Hepatocyte (in vitro differentiated cells): ENCODE measurements at regions not wholly inside any gene's neighbourhood (a gene's known extent, or its start where the extent isn't known, plus 50 kb on each side); places are given as distances from the start of the nearest gene placed in this dataset.

Experiments
- DNase-seq: peaks from one replicate; pipeline ENCODE4 v3.0.0-alpha.2; 2016; ENCODE audit warnings: low spot score
- H2AFZ ChIP-seq: fragments of 200-600 bp; sonication (generic); 2 replicates; pipeline ENCODE4 v1.6.0; 2016; ENCODE audit warnings: antibody characterized with exemption, mild to moderate bottlenecking
- H3K27ac ChIP-seq: fragments of 200-600 bp; sonication (generic); 2 replicates; pipeline ENCODE4 v1.5.1; 2016; ENCODE audit warnings: mild to moderate bottlenecking
- H3K27me3 ChIP-seq: fragments of 200-600 bp; sonication (generic); 2 replicates; pipeline ENCODE4 v1.6.1; 2016
- H3K36me3 ChIP-seq: fragments of 200-600 bp; sonication (generic); replicated peaks from 2 replicates; pipeline ENCODE4 v1.5.1; 2016; ENCODE audit warnings: low read depth; ENCODE audit not compliant: insufficient read depth
- H3K4me1 ChIP-seq: fragments of 200-600 bp; sonication (generic); 2 replicates; pipeline ENCODE4 v1.5.1; 2016; ENCODE audit warnings: mild to moderate bottlenecking, moderate library complexity; ENCODE audit not compliant: insufficient read depth
- H3K4me2 ChIP-seq: fragments of 200-600 bp; sonication (generic); 2 replicates; pipeline ENCODE4 v1.6.0; 2016
- H3K4me3 ChIP-seq: fragments of 200-600 bp; sonication (generic); 2 replicates; pipeline ENCODE4 v1.5.1; 2016; ENCODE audit warnings: mild to moderate bottlenecking
- H3K79me2 ChIP-seq: fragments of 200-600 bp; sonication (generic); 2 replicates; pipeline ENCODE4 v1.6.0; 2017; ENCODE audit warnings: mild to moderate bottlenecking
- H3K9me2 ChIP-seq: fragments of 200-600 bp; sonication (generic); replicated peaks from 2 replicates; pipeline ENCODE4 v1.6.0; 2017; ENCODE audit warnings: mild to moderate bottlenecking; ENCODE audit not compliant: insufficient read depth
- H3K9me3 ChIP-seq: fragments of 200-600 bp; sonication (generic); 2 replicates; pipeline ENCODE4 v1.5.1; 2016; ENCODE audit warnings: low read depth, mild to moderate bottlenecking
- H4K20me1 ChIP-seq: fragments of 200-600 bp; sonication (generic); 2 replicates; pipeline ENCODE4 v1.6.0; 2016; ENCODE audit warnings: mild to moderate bottlenecking; ENCODE audit not compliant: insufficient read depth, poor library complexity, severe bottlenecking
- CTCF ChIP-seq: fragments of 200-600 bp; sonication (generic); IDR thresholded peaks from 2 replicates; pipeline ENCODE4 v1.5.1; 2016; ENCODE audit warnings: antibody characterized with exemption, mild to moderate bottlenecking; ENCODE audit not compliant: poor library complexity
- EZH2 ChIP-seq: fragments of 200-600 bp; sonication (generic); IDR thresholded peaks from 2 replicates; pipeline ENCODE4 v1.6.1; 2016; ENCODE audit warnings: antibody characterized with exemption, mild to moderate bottlenecking, borderline replicate concordance
- EZH2phosphoT487 ChIP-seq: fragments of 200-600 bp; sonication (generic); IDR thresholded peaks from one replicate; pipeline ENCODE4 v1.6.1; 2018; ENCODE audit warnings: antibody characterized with exemption, mild to moderate bottlenecking, low read depth, moderate library complexity; ENCODE audit not compliant: unreplicated experiment, severe bottlenecking
- WGBS: methylation state at CpG from one replicate; pipeline ENCODE4 v1.1.6; 2016; ENCODE audit warnings: low lambda C conversion rate; ENCODE audit errors: missing lambda C conversion rate; 5-methylcytosine and 5-hydroxymethylcytosine counted together

GRCh38 chr20:24804481-24805206 lies 144.4 kb upstream of the CST7 start:
- Histone ChIP-seq H3K27ac (no peak overlapping the region), H3K79me2 (no peaks in the 10 kb centered on the region), H3K27me3 (no peaks in the 10 kb centered on the region), H3K9me3 (no peaks in the 10 kb centered on the region), H3K4me1 (no peaks in the 10 kb centered on the region), H3K4me3 (no peak overlapping the region), H3K36me3 (no peaks in the 10 kb centered on the region), H3K4me2 (no peak overlapping the region), H3K9me2 (no peaks in the 10 kb centered on the region), H4K20me1 (no peaks in the 10 kb centered on the region), H2AFZ (no peak overlapping the region)
- DNase-seq, result no peak
- WGBS, result 86% methylated on average over 16 of the region's 16 CpGs
- TF ChIP-seq CTCF, result no peak
- TF ChIP-seq EZH2, result no peak
- no peak for TF ChIP-seq EZH2phosphoT487

GRCh38 chr20:24805456-24806238 lies 143.4 kb upstream of the CST7 start:
- H3K4me3 ChIP-seq, result no peak overlapping the region
- H3K4me1 ChIP-seq, result no peaks in the 10 kb centered on the region
- no peak for DNase-seq
- H3K9me2 ChIP-seq, result no peaks in the 10 kb centered on the region
- H2AFZ ChIP-seq, result no peak overlapping the region
- H3K9me3 ChIP-seq, result no peaks in the 10 kb centered on the region
- no peak overlapping the region for H3K27ac ChIP-seq
- WGBS, result 74% methylated on average over 11 of the region's 11 CpGs
- no peak for TF ChIP-seq CTCF
- no peak for TF ChIP-seq EZH2phosphoT487
- TF ChIP-seq EZH2, result no peak
- H3K4me2 ChIP-seq, result no peak overlapping the region
- no peaks in the 10 kb centered on the region for H4K20me1 ChIP-seq
- no peaks in the 10 kb centered on the region for H3K36me3 ChIP-seq
- no peaks in the 10 kb centered on the region for H3K27me3 ChIP-seq
- H3K79me2 ChIP-seq, result no peaks in the 10 kb centered on the region

GRCh38 chr20:24806705-24807676 lies 142.1 kb upstream of the CST7 start:
- Histone ChIP-seq H3K9me3 (no peaks in the 10 kb centered on the region), H3K27me3 (no peaks in the 10 kb centered on the region), H3K4me2 (no peak overlapping the region), H3K4me1 (no peaks in the 10 kb centered on the region), H3K27ac (no peak overlapping the region), H3K36me3 (no peaks in the 10 kb centered on the region), H4K20me1 (no peaks in the 10 kb centered on the region), H2AFZ (no peak overlapping the region), H3K4me3 (no peak overlapping the region), H3K9me2 (no peaks in the 10 kb centered on the region), H3K79me2 (no peaks in the 10 kb centered on the region)
- 85% methylated on average over 16 of the region's 16 CpGs for WGBS
- no peak for TF ChIP-seq EZH2
- TF ChIP-seq EZH2phosphoT487, result no peak
- no peak for TF ChIP-seq CTCF
- DNase-seq, result no peak
